ENCODE measurements at regions not wholly inside any gene's neighbourhood (a gene's known extent, or its start where the extent isn't known, plus 50 kb on each side); places are given as distances from the start of the nearest gene placed in this dataset.

DNA sequence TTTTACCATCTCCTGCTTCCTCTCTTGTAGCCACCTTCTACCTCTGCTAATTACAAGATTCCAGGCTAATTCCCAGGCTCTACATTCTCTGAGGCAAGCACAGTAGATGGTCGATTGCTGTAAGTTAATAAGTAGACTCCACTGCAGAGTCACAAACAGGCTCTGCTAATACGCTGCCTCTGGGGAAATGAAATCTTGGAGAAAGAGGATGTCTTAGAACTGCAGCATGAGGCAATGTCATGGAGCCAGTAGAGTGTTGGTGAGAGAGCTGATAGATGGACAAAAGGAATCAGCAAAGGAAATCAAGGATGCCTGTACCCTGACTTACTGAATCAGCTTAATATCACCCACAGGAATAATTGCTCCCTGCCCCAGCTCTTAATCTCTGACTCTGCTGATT is 1260.3 kb downstream of the XPNPEP1 start:
- no peak for DNase-seq (ENCODE audit: low read depth, low spot score)
- POLR2A ChIA-PET = no interaction called here
- CTCF ChIA-PET = no interaction called here
- no peak for TF ChIP-seq CTCF (IDR thresholded peaks at IDR 0.05; ENCODE audit: insufficient read depth, low read length, missing control alignments)
- H3K4me3 ChIP-seq (ENCODE audit: low read depth, low read length) = no peak overlapping the region

GRCh38 chr10:108655057-108655456 is 1268.3 kb downstream of the XPNPEP1 start:
- POLR2A ChIA-PET = no interaction called here
- H3K4me3 ChIP-seq (ENCODE audit: low read depth, low read length) = no peak overlapping the region
- CTCF ChIA-PET = no interaction called here
- no peak for DNase-seq (ENCODE audit: low read depth, low spot score)
- TF ChIP-seq CTCF (IDR thresholded peaks at IDR 0.05; ENCODE audit: insufficient read depth, low read length, missing control alignments) = no peak

DNA sequence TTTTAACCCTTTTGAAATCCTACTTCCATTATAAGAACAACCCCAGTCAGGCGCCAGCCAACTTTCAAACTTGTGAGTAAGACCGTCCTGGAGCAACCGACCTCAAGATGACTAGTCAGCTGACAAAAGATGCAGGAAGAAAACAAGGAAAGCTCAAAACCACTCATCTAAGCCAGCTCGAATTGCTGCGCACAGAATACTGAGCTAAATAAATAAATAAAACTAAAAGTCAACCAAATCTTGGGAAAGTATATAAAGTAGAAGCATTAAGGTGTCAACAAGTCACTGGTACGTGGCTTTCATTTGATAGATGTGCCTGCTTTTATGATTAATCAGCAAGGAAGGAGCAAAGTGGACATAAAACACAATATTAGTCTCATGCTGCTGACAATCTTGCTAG is 1269.8 kb downstream of the XPNPEP1 start:
- ChIA-PET CTCF (no interaction called here), POLR2A (no interaction called here)
- DNase-seq (ENCODE audit: low read depth, low spot score) = no peak
- TF ChIP-seq CTCF (IDR thresholded peaks at IDR 0.05; ENCODE audit: insufficient read depth, low read length, missing control alignments) = no peak
- H3K4me3 ChIP-seq (ENCODE audit: low read depth, low read length) = no peak overlapping the region

DNA sequence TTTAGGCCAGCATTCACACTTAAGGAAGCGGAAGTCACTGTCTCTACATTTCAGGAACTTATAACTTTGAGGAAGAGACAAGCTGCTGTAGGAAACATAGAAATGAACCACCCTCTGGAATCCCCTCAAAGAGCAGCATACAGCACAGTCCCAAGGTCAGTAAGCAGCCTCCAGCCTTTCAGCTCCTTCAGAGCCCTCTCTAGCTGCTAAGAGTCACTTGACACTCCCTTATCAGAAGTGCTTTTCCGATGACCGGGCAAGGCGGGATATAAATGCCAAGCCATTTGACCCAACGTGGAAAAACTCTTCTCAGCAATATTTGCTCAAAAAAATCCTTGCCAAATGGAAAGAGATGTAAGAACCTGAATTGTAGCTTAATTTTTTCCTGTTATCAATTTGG is 1284.3 kb downstream of the XPNPEP1 start:
- ChIA-PET POLR2A (no interaction called here), CTCF (no interaction called here)
- TF ChIP-seq CTCF (IDR thresholded peaks at IDR 0.05; ENCODE audit: insufficient read depth, low read length, missing control alignments) = no peak
- DNase-seq (ENCODE audit: low read depth, low spot score) = no peak
- no peak overlapping the region for H3K4me3 ChIP-seq (ENCODE audit: low read depth, low read length)

DNA sequence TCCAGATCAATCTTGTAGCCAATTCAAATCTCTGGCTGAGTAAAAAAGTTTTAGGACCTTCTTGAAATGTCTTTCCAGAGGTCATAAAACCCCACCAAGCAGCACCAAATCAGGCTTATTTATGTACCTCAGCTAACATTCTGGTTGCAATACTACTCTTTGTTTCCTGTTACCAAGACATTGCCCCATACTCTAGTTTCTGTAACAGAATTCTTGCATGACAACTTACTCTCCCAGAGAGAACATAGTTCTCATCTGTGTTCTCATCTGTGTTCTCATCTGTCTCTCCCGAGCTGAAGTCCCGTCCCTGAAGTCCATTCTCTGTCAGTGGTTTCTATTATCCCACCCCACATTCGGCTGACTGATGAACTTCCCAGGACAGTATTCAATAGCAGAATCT is 1285.1 kb downstream of the XPNPEP1 start:
- no peak overlapping the region for H3K4me3 ChIP-seq (ENCODE audit: low read depth, low read length)
- ChIA-PET POLR2A (no interaction called here), CTCF (no interaction called here)
- DNase-seq (ENCODE audit: low read depth, low spot score) = no peak
- no peak for TF ChIP-seq CTCF (IDR thresholded peaks at IDR 0.05; ENCODE audit: insufficient read depth, low read length, missing control alignments)

GRCh38 chr10:108633046-108633445 is 1290.3 kb downstream of the XPNPEP1 start:
- POLR2A ChIA-PET = no interaction called here
- no peak for DNase-seq (ENCODE audit: low read depth, low spot score)
- no peak overlapping the region for H3K4me3 ChIP-seq (ENCODE audit: low read depth, low read length)
- TF ChIP-seq CTCF (IDR thresholded peaks at IDR 0.05; ENCODE audit: insufficient read depth, low read length, missing control alignments) = no peak
- CTCF ChIA-PET = no interaction called here

Data from AG04449 (cell line).